A673 (cell line): ENCODE measurements at regions not wholly inside any gene's neighbourhood (a gene's known extent, or its start where the extent isn't known, plus 50 kb on each side); places are given as distances from the start of the nearest gene placed in this dataset.

Experiments used
- BruUV-seq: library from RNA; stranded (reverse); fragments of 400-500 nt; replicated peaks from 2 replicates; lab custom pipeline; 2021; lab: Mats Ljungman, UMichigan
- CTCF ChIA-PET: fragments of 300-600 bp; sonication (Branson Sonifier 250); formaldehyde crosslinking; loops from one replicate; lab custom pipeline; 2022; ENCODE audit warnings: antibody characterized with exemption; lab: Charles Lee
- POLR2A ChIA-PET: fragments of 300-600 bp; sonication (Branson Sonifier 250); formaldehyde crosslinking; loops from one replicate; lab custom pipeline; 2022; ENCODE audit warnings: antibody characterized with exemption; ENCODE audit not compliant: low non-redundant PET; lab: Charles Lee
- DNase-seq: peaks from one replicate; pipeline ENCODE4 v3.0.0-alpha.2; 2015; ENCODE audit warnings: low spot score
- H3K27ac ChIP-seq: fragments of 200-600 bp; sonication (generic); 2 replicates; pipeline ENCODE4 v1.5.1; 2016; ENCODE audit warnings: mixed run types, low read depth, mild to moderate bottlenecking, mixed read lengths, antibody characterized with exemption, low read length; ENCODE audit not compliant: poor library complexity, severe bottlenecking
- H3K27me3 ChIP-seq: fragments of 200-600 bp; sonication (generic); replicated peaks from 2 replicates; pipeline ENCODE4 v1.6.1; 2017; ENCODE audit warnings: mixed run types, low read depth, mild to moderate bottlenecking, mixed read lengths, antibody characterized with exemption, low read length; ENCODE audit not compliant: insufficient read depth, poor library complexity
- H3K36me3 ChIP-seq: fragments of 200-600 bp; sonication (generic); 2 replicates; pipeline ENCODE4 v1.6.1; 2016; ENCODE audit warnings: mixed run types, mild to moderate bottlenecking, mixed read lengths, antibody characterized with exemption, low read length; ENCODE audit not compliant: insufficient read depth, poor library complexity, severe bottlenecking
- H3K4me1 ChIP-seq: fragments of 200-600 bp; sonication (generic); 2 replicates; pipeline ENCODE4 v1.6.1; 2017; ENCODE audit warnings: mixed run types, mild to moderate bottlenecking, mixed read lengths, antibody characterized with exemption, low read length; ENCODE audit not compliant: insufficient read depth, poor library complexity, severe bottlenecking
- H3K4me3 ChIP-seq: fragments of 200-600 bp; sonication (generic); 2 replicates; pipeline ENCODE4 v1.5.1; 2016; ENCODE audit warnings: low read depth, mixed run types, mild to moderate bottlenecking, mixed read lengths, low read length; ENCODE audit not compliant: poor library complexity, severe bottlenecking
- H3K9me3 ChIP-seq: fragments of 200-600 bp; sonication (generic); 2 replicates; pipeline ENCODE4 v1.6.1; 2016; ENCODE audit warnings: mixed run types, low read depth, mild to moderate bottlenecking, mixed read lengths, antibody characterized with exemption, low read length; ENCODE audit not compliant: poor library complexity, severe bottlenecking
- EZH2 ChIP-seq: fragments of 200-600 bp; sonication (generic); IDR thresholded peaks from 2 replicates; pipeline ENCODE4 v1.6.1; 2017; ENCODE audit warnings: borderline replicate concordance, low read depth, mild to moderate bottlenecking, mixed read lengths, antibody characterized with exemption, low read length; ENCODE audit not compliant: poor library complexity, severe bottlenecking
- intact Hi-C: fragments of 100-400 bp; cut with micrococcal nuclease; formaldehyde crosslinking; loops from one replicate; pipeline ENCODE4 v1.10.0; 2022; ENCODE audit not compliant: unreplicated experiment
- TF ChIP-seq, protein P1 (sequence below): fragments of 300-800, 200-600 bp; sonication (generic); conservative IDR thresholded peaks from 2 replicates; pipeline ENCODE4 v1.5.1; 2017; ENCODE audit warnings: low read depth, mild to moderate bottlenecking, antibody characterized with exemption, low read length, moderate library complexity, mixed read lengths

DNA sequence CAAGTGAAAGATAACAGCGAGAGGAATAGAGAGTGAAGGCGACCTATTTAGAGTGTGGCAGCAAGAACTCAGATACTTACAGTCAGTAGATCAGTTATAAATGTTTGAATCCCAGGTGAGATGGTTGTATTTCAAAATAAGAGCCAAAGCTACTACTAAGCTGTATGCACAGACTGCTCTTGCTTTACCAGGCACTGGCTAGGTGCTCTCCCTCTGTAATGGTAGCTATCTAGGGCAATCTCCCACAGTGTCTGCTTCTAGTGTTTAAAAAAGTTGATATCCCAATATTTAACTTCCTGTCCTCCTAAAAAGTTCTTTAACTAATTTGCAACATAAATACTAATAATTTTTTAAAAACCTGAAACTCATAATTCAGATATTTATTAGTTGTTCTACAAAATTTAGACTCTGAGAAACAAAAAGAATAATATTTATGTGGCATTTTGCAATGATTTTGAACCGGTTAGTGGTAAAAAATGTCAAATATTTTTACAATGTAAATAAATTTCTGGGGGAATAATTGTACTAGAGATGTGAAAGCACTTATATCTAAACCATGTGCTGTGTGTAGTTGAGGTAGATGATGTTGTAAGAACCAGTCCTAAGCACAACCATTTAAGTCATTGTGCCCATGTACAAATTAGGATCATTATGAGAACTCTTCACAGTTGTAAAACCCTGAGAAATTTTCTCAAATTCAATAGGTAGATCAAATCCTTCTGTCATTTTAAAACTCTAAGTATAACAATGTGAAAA, 349.3 kb upstream of the SEMA3D start:
- TF ChIP-seq, protein P1, sequence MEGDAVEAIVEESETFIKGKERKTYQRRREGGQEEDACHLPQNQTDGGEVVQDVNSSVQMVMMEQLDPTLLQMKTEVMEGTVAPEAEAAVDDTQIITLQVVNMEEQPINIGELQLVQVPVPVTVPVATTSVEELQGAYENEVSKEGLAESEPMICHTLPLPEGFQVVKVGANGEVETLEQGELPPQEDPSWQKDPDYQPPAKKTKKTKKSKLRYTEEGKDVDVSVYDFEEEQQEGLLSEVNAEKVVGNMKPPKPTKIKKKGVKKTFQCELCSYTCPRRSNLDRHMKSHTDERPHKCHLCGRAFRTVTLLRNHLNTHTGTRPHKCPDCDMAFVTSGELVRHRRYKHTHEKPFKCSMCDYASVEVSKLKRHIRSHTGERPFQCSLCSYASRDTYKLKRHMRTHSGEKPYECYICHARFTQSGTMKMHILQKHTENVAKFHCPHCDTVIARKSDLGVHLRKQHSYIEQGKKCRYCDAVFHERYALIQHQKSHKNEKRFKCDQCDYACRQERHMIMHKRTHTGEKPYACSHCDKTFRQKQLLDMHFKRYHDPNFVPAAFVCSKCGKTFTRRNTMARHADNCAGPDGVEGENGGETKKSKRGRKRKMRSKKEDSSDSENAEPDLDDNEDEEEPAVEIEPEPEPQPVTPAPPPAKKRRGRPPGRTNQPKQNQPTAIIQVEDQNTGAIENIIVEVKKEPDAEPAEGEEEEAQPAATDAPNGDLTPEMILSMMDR, result no peak
- TF ChIP-seq EZH2, result no peak
- no TSS peak for BruUV-seq
- H3K36me3 ChIP-seq, result no peaks in the 10 kb centered on the region
- H3K4me3 ChIP-seq, result no peak overlapping the region
- DNase-seq, result no peak
- CTCF ChIA-PET, result no interaction called here
- POLR2A ChIA-PET, result no interaction called here
- intact Hi-C loops, result no loop called here
- H3K4me1 ChIP-seq, result no peaks in the 10 kb centered on the region
- H3K9me3 ChIP-seq, result no peaks in the 10 kb centered on the region
- H3K27ac ChIP-seq, result no peak overlapping the region
- H3K27me3 ChIP-seq, result no peaks in the 10 kb centered on the region

DNA sequence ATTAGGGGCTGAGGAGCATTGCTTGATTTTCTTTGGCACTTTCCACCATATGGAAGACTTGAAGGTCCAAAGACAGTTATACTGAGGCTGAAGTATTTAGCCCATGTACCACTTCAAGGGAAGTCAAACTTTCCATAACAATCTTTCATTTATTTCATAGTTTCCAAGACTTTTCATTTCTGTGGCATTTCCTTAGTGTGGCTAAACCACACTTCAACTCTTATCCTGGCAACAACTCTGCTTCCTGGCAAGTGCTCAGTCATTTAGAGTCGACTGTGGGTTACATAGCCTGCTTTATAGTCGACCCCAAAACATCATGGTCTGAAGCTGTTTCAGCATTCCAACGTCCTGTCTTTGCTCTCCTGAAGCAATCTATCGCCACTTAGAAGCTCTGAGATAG, 343.0 kb upstream of the SEMA3D start:
- POLR2A ChIA-PET, result no interaction called here
- no peak for DNase-seq
- no TSS peak for BruUV-seq

DNA sequence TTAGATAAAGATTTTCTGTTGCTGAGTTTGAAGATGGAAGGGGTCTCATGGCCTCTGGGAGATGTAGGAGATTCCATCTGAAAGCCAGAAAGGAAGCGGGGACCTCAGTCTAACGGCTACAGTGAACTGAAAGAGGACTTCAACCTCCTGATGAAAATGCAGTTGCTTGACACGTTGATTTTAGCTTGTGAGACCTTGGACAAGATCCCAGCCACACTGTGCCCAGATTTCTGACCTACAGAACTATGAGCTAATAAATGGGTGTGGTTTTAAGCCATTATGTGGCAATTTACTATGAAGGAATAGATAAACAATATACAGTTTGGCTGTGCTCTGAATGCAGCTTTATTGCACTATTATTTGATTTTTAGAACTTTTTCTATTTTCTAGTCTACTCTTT, 342.3 kb upstream of the SEMA3D start:
- ChIA-PET CTCF (no interaction called here), POLR2A (no interaction called here)
- no peaks in the 10 kb centered on the region for H3K4me1 ChIP-seq
- H3K36me3 ChIP-seq, result no peaks in the 10 kb centered on the region
- no peak overlapping the region for H3K4me3 ChIP-seq
- no peak for DNase-seq
- no peak for TF ChIP-seq EZH2
- TF ChIP-seq, protein P1, result no peak
- no peaks in the 10 kb centered on the region for H3K27me3 ChIP-seq
- BruUV-seq, result no TSS peak
- no peak overlapping the region for H3K27ac ChIP-seq
- intact Hi-C loops, result no loop called here
- H3K9me3 ChIP-seq, result no peaks in the 10 kb centered on the region

More for the DNA sequence above, 343.0 kb upstream of the SEMA3D start:
- H3K4me1 ChIP-seq, result no peaks in the 10 kb centered on the region
- H3K27me3 ChIP-seq, result no peaks in the 10 kb centered on the region
- no peak overlapping the region for H3K27ac ChIP-seq
- H3K36me3 ChIP-seq, result no peaks in the 10 kb centered on the region
- intact Hi-C loops, result no loop called here
- H3K9me3 ChIP-seq, result no peaks in the 10 kb centered on the region
- CTCF ChIA-PET, result no interaction called here
- TF ChIP-seq EZH2, result no peak
- TF ChIP-seq, protein P1, result no peak
- no peak overlapping the region for H3K4me3 ChIP-seq
